Memory B cell (primary cell): ENCODE measurements at regions not wholly inside any gene's neighbourhood (a gene's known extent, or its start where the extent isn't known, plus 50 kb on each side); places are given as distances from the start of the nearest gene placed in this dataset.
"Not testable (repeated sequence)": the region's sequence is repeated elsewhere in the genome, so short reads cannot be mapped to it uniquely, and the experiment has no call there.

ENCODE experiments used
- ATAC-seq: fragments of 150-1000 bp; cut with Tn5 transposase; 2 replicates; pipeline ENCODE4 v1.10.0; 2021; ENCODE audit warnings: low read depth, mild to moderate bottlenecking, moderate library complexity
- DNase-seq, 2 donors: peaks; one replicate each; pipeline ENCODE4 v3.0.0; 2022; ENCODE audit warnings: low spot score in 2 of 2
- H3K27ac Mint-ChIP-seq: one replicate; pipeline ENCODE4 v1.8.0; 2022; ENCODE audit warnings: mild to moderate bottlenecking, moderate library complexity, mixed read lengths
- H3K27me3 Mint-ChIP-seq: one replicate; pipeline ENCODE4 v1.8.0; 2022; ENCODE audit warnings: mixed read lengths
- H3K36me3 Mint-ChIP-seq: one replicate; pipeline ENCODE4 v1.8.0; 2022; ENCODE audit warnings: mild to moderate bottlenecking, mixed read lengths
- H3K4me1 Mint-ChIP-seq: one replicate; pipeline ENCODE4 v1.8.0; 2022; ENCODE audit warnings: mixed read lengths
- H3K4me3 Mint-ChIP-seq: one replicate; pipeline ENCODE4 v1.8.0; 2022; ENCODE audit warnings: mild to moderate bottlenecking, moderate library complexity, mixed read lengths
- H3K9me3 Mint-ChIP-seq: one replicate; pipeline ENCODE4 v1.8.0; 2022; ENCODE audit warnings: mixed read lengths

GRCh38 chr9:40913096-40913719, 215.3 kb downstream of the FOXD4L6 start:
- DNase-seq (no peak), ATAC-seq (no peak)
- Mint-ChIP-seq H3K4me1 (no peaks in the 10 kb centered on the region), H3K9me3 (peaks cover 38% of the 10 kb centered on the region), H3K27me3 (peaks cover 6% of the 10 kb centered on the region), H3K27ac (no peak overlapping the region), H3K36me3 (peaks cover 46% of the 10 kb centered on the region), H3K4me3 (no peak overlapping the region)

DNA sequence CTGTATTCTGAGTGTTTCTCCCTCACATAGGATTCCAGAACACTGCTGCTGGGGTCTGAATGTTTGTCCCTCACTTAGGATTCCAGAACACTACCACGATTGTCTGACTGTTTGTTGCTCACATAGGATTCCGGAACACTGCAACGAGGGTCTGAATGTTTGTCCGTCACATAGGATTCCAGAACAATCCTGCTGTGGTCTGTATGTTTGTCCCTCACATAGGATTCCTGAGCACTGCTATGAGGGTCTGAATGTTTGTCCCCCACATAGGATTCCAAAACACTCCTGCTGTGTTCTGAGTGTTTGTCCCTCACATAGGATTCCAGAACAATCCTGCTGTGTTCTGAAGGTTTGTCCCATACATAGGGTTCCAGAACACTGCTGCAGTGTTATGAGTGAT, 215.8 kb downstream of the FOXD4L6 start:
- not testable (repeated sequence) for ATAC-seq, H3K4me1 Mint-ChIP-seq, DNase-seq, H3K27ac Mint-ChIP-seq, H3K4me3 Mint-ChIP-seq, H3K27me3 Mint-ChIP-seq
- H3K36me3 Mint-ChIP-seq, result peaks cover 46% of the 10 kb centered on the region
- H3K9me3 Mint-ChIP-seq, result peaks cover 38% of the 10 kb centered on the region

DNA sequence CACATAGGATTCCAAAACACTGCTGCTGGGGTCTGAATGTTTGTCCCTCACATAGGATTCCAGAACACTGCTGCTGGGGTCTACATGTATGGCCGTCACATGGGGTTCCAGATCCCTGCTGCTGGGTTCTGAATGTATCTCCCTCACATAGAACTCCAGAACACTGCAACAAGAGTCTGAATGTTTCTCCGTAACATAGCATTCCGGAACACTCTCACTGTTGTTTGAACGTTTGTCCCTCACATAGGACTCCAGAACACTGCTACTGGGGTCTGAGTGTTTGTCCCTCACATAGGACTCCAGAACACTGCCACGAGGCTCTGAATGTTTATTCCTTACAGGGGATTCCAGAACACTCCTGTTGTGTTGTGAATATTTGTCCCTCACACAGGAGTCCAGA, 216.8 kb downstream of the FOXD4L6 start:
- no peak overlapping the region for H3K4me3 Mint-ChIP-seq
- DNase-seq (no peak), ATAC-seq (no peak)
- peaks cover 7% of the 10 kb centered on the region for H3K27me3 Mint-ChIP-seq
- peaks cover 36% of the 10 kb centered on the region for H3K9me3 Mint-ChIP-seq
- H3K36me3 Mint-ChIP-seq, result peaks cover 41% of the 10 kb centered on the region
- no peak overlapping the region for H3K27ac Mint-ChIP-seq
- H3K4me1 Mint-ChIP-seq, result no peaks in the 10 kb centered on the region

DNA sequence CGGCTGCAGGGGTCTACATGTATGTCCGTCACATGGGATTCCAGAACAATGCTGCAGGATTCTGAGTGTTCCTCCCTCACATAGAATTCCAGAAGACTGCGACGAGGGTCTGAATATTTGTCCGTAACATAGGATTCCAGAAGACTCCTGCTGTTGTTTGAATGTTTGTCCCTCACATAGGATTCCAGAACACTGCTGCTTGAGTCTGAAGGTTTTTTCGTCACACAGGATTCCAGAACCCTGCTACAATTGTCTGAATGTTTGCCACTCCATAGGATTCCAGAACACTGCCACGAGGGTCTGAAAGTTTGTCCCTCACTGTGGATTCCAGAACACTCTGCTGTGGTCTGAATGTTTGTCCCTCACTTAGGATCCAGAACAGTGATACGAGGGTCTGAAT, 217.5 kb downstream of the FOXD4L6 start:
- ATAC-seq, H3K27ac Mint-ChIP-seq, DNase-seq, H3K4me1 Mint-ChIP-seq, H3K4me3 Mint-ChIP-seq, H3K27me3 Mint-ChIP-seq: not testable (repeated sequence)
- Mint-ChIP-seq H3K36me3 (peaks cover 38% of the 10 kb centered on the region), H3K9me3 (peaks cover 36% of the 10 kb centered on the region)

- no peaks in the 10 kb centered on the region for H3K4me1 Mint-ChIP-seq
- no peak overlapping the region for H3K27ac Mint-ChIP-seq
- H3K4me3 Mint-ChIP-seq, result no peak overlapping the region
- DNase-seq, result no peak
- H3K27me3 Mint-ChIP-seq, result peaks cover 5% of the 10 kb centered on the region
- peaks cover 33% of the 10 kb centered on the region for H3K36me3 Mint-ChIP-seq
- no peak for ATAC-seq
- peaks cover 27% of the 10 kb centered on the region for H3K9me3 Mint-ChIP-seq
Observed at GRCh38 chr9:40909821-40910220, 218.7 kb downstream of the FOXD4L6 start.

DNA sequence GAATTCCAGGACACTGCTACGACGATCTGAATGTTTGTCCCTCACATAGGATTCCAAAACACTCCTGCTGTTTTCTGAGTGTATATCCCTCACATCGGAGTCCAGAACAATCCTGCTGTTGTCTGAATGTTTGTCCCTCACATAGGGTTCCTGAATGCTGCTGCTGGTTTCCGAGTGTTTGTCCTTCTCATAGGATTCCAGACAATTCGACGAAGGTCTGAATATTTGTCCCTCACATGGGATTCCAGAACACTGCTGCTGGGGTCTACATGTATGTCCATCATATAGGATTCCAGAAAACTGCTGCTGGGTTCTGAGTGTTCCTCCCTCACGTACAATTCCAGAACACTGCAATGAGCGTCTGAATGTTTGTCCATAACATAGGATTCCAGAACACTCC, 219.4 kb downstream of the FOXD4L6 start:
- Mint-ChIP-seq H3K36me3 (peaks cover 26% of the 10 kb centered on the region), H3K9me3 (peaks cover 29% of the 10 kb centered on the region)
- H3K4me1 Mint-ChIP-seq, ATAC-seq, DNase-seq, H3K27me3 Mint-ChIP-seq, H3K27ac Mint-ChIP-seq, H3K4me3 Mint-ChIP-seq: not testable (repeated sequence)

DNA sequence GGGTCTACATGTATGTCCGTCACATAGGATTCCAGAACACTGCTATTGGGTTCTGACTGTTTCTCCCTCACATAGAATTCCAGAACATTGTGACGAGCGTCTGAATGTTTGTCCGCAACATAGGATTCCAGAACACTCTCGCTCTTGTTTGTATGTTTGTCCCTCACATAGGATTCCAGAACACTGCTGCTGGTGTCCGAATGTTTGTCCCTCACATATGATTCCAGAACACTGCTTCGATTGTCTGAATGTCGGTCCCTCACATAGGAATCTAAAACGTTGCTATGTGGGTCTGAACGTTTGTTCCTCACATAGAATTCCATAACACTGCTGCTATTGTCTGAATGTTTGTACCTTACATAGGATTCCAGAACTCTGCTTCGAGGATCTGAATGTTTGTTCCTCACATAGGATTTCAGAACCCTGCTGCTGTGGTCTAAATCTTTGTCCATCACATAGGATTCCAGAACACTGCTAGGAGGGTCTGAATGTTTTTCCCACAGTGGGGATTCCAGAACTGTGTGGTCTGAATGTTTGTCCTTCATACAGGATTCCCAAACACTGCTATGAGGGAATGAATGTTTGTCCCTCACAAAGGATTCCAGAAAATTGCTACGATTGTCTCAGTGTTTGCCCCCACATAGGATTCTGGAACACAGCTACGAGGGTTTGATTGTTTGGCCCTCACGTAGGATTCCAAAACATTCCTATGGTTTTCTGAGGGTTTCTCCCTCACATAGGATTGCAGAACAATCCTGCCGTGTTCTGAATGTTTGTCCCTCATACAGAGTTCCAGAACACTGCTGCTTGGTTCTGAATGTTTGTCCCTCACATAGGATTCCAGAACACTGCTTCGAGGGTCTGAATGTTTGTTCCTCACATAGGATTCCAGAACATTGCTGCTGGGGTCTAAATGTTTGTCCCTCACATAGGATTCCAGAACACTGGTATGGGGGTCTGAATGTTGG, 220.5 kb downstream of the FOXD4L6 start:
- Mint-ChIP-seq H3K27ac (no peak overlapping the region), H3K4me3 (no peak overlapping the region), H3K36me3 (peaks cover 17% of the 10 kb centered on the region), H3K9me3 (peaks cover 21% of the 10 kb centered on the region), H3K27me3 (peaks cover 3% of the 10 kb centered on the region), H3K4me1 (no peaks in the 10 kb centered on the region)
- DNase-seq, result no peak
- no peak for ATAC-seq

- Mint-ChIP-seq H3K36me3 (peaks cover 19% of the 10 kb centered on the region), H3K9me3 (peaks cover 21% of the 10 kb centered on the region)
- H3K27me3 Mint-ChIP-seq, DNase-seq, ATAC-seq, H3K4me3 Mint-ChIP-seq, H3K4me1 Mint-ChIP-seq, H3K27ac Mint-ChIP-seq: not testable (repeated sequence)
Observed at GRCh38 chr9:40906879-40907278, 221.6 kb downstream of the FOXD4L6 start.

DNA sequence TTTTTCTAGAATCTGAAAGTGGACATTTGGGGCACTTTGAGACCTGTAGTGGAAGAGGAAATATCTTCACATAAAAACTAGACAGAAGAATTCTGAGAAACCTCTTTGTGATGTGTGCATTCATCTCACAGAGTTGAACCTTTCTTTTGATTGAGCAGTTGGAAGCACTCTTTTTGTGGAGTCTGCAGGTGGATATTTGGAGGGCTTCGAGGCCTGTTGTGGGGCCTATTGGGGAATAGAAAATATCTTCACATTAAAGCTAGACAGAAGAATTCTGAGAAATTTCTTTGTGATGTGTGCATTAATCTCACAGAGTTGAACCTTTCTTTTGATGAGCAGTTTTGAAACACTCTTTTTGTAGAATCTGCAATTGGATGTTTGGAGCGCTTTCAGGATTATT, 236.2 kb downstream of the FOXD4L6 start:
- DNase-seq, H3K4me3 Mint-ChIP-seq, ATAC-seq, H3K27ac Mint-ChIP-seq, H3K27me3 Mint-ChIP-seq, H3K4me1 Mint-ChIP-seq: not testable (repeated sequence)
- Mint-ChIP-seq H3K9me3 (peaks cover 21% of the 10 kb centered on the region), H3K36me3 (peaks cover 29% of the 10 kb centered on the region)

GRCh38 chr9:40885858-40886257, 242.6 kb downstream of the FOXD4L6 start:
- not testable (repeated sequence) for DNase-seq, H3K27ac Mint-ChIP-seq, H3K9me3 Mint-ChIP-seq, ATAC-seq, H3K4me1 Mint-ChIP-seq, H3K4me3 Mint-ChIP-seq, H3K27me3 Mint-ChIP-seq, H3K36me3 Mint-ChIP-seq

DNA sequence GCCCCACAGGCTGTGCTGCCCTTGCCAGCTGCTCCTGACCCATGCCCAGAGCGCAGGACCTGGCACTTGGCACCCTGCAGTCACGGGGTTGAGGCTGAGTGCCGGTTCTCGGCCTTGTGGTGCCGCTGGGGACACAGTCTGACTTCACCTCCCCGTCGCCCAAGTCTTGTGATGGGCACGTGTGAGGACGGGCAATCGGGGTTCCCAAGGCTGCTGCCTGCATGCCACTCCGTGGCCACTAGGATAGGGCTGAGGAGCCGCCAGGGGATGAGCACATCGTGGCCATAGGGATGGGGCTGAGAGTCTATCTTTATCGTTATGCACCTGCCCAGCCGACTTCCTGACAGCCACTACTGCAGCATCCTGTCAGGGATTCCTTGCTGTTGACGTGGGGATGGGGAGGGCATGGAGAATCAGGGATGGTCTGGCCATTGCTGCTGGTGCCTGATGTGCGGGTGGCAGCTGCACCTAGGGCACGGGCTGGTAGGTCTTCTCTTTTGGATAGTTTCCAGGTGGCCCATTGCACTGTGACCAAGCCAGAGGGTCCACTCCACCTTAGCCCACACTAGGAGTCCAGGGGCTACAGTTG, 243.5 kb downstream of the FOXD4L6 start:
- not testable (repeated sequence) for H3K27me3 Mint-ChIP-seq, ATAC-seq, H3K36me3 Mint-ChIP-seq, H3K27ac Mint-ChIP-seq, DNase-seq, H3K4me3 Mint-ChIP-seq, H3K4me1 Mint-ChIP-seq
- peaks cover 12% of the 10 kb centered on the region for H3K9me3 Mint-ChIP-seq

GRCh38 chr9:40884072-40884901, 244.2 kb downstream of the FOXD4L6 start:
- Mint-ChIP-seq H3K27me3 (no peaks in the 10 kb centered on the region), H3K4me1 (no peaks in the 10 kb centered on the region), H3K27ac (no peak overlapping the region), H3K9me3 (peaks cover 18% of the 10 kb centered on the region), H3K4me3 (no peak overlapping the region), H3K36me3 (peaks cover 8% of the 10 kb centered on the region)
- no peak for DNase-seq
- no peak for ATAC-seq

DNA sequence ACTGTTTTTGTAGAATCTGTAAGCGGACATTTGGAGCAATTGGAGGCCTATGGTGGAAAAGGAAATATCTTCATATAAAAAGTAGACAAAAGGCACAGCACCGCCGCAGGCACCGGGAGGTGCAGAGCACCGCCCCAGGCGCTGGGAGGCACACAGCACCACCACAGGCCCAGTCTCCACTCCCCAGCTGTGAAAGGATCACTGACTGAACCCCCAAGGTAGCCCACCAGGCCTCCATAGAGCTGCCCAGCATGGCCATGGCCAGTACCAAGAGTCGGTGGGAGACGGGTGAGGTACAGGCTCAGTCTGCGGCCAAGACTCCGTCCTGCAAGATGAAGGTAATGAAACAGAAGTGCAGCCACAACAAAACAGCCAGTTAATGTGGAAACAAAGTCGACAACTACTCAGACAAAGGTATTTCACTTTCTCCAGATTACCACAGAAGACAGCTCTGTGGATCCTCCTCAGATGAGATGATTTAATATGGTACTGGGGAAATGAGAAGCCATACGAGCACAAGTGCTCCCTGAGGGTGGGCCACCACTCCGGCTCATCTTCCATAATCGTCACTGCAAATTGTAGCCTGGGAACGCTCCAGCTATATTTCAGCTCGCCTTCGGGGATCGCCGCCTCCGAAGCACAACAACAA, 244.9 kb downstream of the FOXD4L6 start:
- H3K36me3 Mint-ChIP-seq, result not testable (repeated sequence)

More for the DNA sequence above, 244.9 kb downstream of the FOXD4L6 start:
- peaks cover 19% of the 10 kb centered on the region for H3K9me3 Mint-ChIP-seq
- H3K27me3 Mint-ChIP-seq, ATAC-seq, H3K27ac Mint-ChIP-seq, H3K4me1 Mint-ChIP-seq, H3K4me3 Mint-ChIP-seq, DNase-seq: not testable (repeated sequence)
